ENCODE measurements at regions not wholly inside any gene's neighbourhood (a gene's known extent, or its start where the extent isn't known, plus 50 kb on each side); places are given as distances from the start of the nearest gene placed in this dataset.

DNA sequence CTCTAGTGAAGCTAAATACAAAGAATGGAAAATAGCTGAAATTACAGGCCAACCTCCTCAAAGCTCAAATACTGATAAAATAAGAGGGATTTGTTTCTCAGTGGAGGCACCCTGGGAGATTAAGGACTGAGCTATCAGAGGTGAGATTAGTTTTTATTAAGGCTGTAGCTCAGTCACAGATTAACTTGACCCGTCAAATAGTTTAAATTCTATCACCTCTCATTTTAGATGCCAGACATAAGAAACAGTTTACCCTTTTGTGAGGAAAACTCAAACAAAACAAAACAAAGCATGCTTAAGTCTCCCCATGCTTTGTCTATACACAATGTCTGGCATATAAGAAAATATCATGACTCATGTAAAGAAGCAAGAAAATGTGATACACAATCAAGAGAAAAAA lies 208.3 kb upstream of the PMFBP1 start:
- Histone ChIP-seq H3K4me3 (replicated peaks; ENCODE audit: insufficient read depth, low read length) (no peak overlapping the region), H3K27me3 (ENCODE audit: insufficient read depth, poor library complexity, severe bottlenecking) (no peaks in the 10 kb centered on the region), H3K27ac (replicated peaks) (no peak overlapping the region)
- TF ChIP-seq POLR2AphosphoS5 (IDR thresholded peaks at IDR 0.05; ENCODE audit: low read depth) (no peak), GABPA (IDR thresholded peaks at IDR 0.05; ENCODE audit: low read depth) (no peak), SPI1 (IDR thresholded peaks at IDR 0.05; ENCODE audit: borderline replicate concordance, low read depth) (no peak)
- TF ChIP-seq, protein P1, sequence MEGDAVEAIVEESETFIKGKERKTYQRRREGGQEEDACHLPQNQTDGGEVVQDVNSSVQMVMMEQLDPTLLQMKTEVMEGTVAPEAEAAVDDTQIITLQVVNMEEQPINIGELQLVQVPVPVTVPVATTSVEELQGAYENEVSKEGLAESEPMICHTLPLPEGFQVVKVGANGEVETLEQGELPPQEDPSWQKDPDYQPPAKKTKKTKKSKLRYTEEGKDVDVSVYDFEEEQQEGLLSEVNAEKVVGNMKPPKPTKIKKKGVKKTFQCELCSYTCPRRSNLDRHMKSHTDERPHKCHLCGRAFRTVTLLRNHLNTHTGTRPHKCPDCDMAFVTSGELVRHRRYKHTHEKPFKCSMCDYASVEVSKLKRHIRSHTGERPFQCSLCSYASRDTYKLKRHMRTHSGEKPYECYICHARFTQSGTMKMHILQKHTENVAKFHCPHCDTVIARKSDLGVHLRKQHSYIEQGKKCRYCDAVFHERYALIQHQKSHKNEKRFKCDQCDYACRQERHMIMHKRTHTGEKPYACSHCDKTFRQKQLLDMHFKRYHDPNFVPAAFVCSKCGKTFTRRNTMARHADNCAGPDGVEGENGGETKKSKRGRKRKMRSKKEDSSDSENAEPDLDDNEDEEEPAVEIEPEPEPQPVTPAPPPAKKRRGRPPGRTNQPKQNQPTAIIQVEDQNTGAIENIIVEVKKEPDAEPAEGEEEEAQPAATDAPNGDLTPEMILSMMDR (IDR thresholded peaks at IDR 0.05; ENCODE audit: insufficient read depth, low read length): no peak
- TF ChIP-seq, protein P2, sequence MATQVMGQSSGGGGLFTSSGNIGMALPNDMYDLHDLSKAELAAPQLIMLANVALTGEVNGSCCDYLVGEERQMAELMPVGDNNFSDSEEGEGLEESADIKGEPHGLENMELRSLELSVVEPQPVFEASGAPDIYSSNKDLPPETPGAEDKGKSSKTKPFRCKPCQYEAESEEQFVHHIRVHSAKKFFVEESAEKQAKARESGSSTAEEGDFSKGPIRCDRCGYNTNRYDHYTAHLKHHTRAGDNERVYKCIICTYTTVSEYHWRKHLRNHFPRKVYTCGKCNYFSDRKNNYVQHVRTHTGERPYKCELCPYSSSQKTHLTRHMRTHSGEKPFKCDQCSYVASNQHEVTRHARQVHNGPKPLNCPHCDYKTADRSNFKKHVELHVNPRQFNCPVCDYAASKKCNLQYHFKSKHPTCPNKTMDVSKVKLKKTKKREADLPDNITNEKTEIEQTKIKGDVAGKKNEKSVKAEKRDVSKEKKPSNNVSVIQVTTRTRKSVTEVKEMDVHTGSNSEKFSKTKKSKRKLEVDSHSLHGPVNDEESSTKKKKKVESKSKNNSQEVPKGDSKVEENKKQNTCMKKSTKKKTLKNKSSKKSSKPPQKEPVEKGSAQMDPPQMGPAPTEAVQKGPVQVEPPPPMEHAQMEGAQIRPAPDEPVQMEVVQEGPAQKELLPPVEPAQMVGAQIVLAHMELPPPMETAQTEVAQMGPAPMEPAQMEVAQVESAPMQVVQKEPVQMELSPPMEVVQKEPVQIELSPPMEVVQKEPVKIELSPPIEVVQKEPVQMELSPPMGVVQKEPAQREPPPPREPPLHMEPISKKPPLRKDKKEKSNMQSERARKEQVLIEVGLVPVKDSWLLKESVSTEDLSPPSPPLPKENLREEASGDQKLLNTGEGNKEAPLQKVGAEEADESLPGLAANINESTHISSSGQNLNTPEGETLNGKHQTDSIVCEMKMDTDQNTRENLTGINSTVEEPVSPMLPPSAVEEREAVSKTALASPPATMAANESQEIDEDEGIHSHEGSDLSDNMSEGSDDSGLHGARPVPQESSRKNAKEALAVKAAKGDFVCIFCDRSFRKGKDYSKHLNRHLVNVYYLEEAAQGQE (IDR thresholded peaks at IDR 0.05; ENCODE audit: insufficient replicate concordance, low read depth): no peak
- DNase-seq (ENCODE audit: low read depth in 1 of 2, low spot score in 1 of 2): no peak

DNA sequence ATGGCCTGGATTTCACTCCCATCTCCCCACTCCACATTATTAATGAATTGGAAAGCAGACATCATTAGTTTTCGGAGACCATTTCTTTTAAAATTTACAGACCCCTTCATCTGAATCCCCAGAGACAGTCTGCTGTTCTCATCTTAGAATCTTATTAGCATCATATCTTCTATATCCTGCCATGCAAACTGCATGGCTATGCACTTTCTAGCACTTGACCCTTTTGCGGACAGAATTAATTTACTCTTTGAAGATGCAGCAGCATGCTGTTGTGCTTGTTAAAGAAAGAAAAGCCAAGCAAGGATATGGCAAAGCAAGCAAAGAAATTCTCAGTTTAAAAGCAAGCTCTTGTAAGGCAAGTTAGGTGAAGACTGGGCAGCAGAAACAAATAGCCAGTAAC lies 201.2 kb upstream of the PMFBP1 start:
- no peak for DNase-seq (ENCODE audit: low read depth in 1 of 2, low spot score in 1 of 2)

DNA sequence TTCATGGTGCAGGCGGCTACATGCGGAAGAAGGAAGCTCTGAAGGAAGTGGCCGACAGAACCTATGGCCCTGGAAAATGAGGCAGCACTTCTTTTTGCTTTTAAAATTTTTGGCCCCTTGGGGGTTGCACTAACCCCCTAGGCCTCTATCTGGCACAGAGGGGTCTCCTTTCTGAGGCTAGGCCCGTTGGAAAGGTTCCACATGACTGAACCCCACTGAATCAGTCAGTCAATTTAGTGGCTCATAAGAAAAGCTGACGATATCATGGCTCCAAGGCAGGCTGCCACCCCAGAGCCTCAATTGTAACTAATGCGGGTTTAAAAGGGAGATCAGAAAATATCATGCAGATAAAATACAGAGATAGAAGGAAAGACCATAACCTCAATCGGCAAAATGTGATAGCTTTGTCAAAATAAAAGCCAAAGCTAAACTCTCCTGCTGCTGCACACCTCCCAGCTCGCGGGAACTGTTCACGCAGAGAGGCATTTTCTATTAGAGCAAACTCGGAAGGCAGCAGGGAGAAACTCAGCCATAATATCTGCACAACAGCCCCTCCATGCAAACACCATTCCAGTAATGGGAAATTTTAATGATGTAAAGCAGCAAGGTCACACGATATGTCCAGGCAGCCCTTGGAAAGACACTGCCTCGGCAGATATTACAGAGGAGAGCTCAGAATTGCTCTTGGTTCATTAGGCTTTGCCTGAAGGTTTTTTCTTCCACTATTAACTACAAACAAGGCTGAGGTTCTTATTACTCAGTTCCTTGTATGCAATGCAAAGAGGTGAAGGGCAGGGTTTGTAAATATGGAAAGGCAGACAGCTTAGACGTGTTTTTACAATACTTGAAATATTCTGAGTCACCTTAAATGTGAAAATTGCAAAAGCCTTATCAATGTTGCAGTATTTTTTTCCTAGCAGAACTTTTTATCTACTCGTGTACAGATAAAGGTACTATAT lies 200.4 kb upstream of the PMFBP1 start:
- DNase-seq (ENCODE audit: low read depth in 1 of 2, low spot score in 1 of 2): no peak
- TF ChIP-seq, protein P2 (IDR thresholded peaks at IDR 0.05; ENCODE audit: insufficient replicate concordance, low read depth): no peak
- TF ChIP-seq POLR2AphosphoS5 (IDR thresholded peaks at IDR 0.05; ENCODE audit: low read depth) (no peak), SPI1 (IDR thresholded peaks at IDR 0.05; ENCODE audit: borderline replicate concordance, low read depth) (no peak), GABPA (IDR thresholded peaks at IDR 0.05; ENCODE audit: low read depth) (no peak)
- TF ChIP-seq, protein P1 (IDR thresholded peaks at IDR 0.05; ENCODE audit: insufficient read depth, low read length): no peak
- H3K27ac ChIP-seq (replicated peaks): no peak overlapping the region; the same call in 1 of the 2 replicates

More for the DNA sequence above, 201.2 kb upstream of the PMFBP1 start:
- Histone ChIP-seq H3K27me3 (ENCODE audit: insufficient read depth, poor library complexity, severe bottlenecking) (no peaks in the 10 kb centered on the region), H3K27ac (replicated peaks) (no peak overlapping the region), H3K4me3 (replicated peaks; ENCODE audit: insufficient read depth, low read length) (no peak overlapping the region)
- TF ChIP-seq POLR2AphosphoS5 (IDR thresholded peaks at IDR 0.05; ENCODE audit: low read depth): no peak
- TF ChIP-seq, protein P2 (IDR thresholded peaks at IDR 0.05; ENCODE audit: insufficient replicate concordance, low read depth): no peak
- TF ChIP-seq, protein P1 (IDR thresholded peaks at IDR 0.05; ENCODE audit: insufficient read depth, low read length): no peak
- TF ChIP-seq SPI1 (IDR thresholded peaks at IDR 0.05; ENCODE audit: borderline replicate concordance, low read depth): no peak
- no peak for TF ChIP-seq GABPA (IDR thresholded peaks at IDR 0.05; ENCODE audit: low read depth)

More for the DNA sequence above, 200.4 kb upstream of the PMFBP1 start:
- Histone ChIP-seq H3K4me3 (replicated peaks; ENCODE audit: insufficient read depth, low read length) (no peak overlapping the region), H3K27me3 (ENCODE audit: insufficient read depth, poor library complexity, severe bottlenecking) (no peaks in the 10 kb centered on the region)

All from HL-60 (cell line).